Caco-2 (cell line): ENCODE measurements at regions not wholly inside any gene's neighbourhood (a gene's known extent, or its start where the extent isn't known, plus 50 kb on each side); places are given as distances from the start of the nearest gene placed in this dataset.
"Not testable (repeated sequence)": the region's sequence is repeated elsewhere in the genome, so short reads cannot be mapped to it uniquely, and the experiment has no call there.

ENCODE experiments used
- BruUV-seq: library from RNA; stranded (reverse); fragments of 400-500 nt; replicated peaks from 2 replicates; lab custom pipeline; 2021; lab: Mats Ljungman, UMichigan
- CTCF ChIA-PET: fragments of 300-600 bp; sonication (Branson Sonifier 250); formaldehyde crosslinking; loops from one replicate; lab custom pipeline; 2022; ENCODE audit warnings: antibody characterized with exemption; lab: Charles Lee
- POLR2A ChIA-PET: fragments of 300-600 bp; sonication (Branson Sonifier 250); formaldehyde crosslinking; loops from one replicate; lab custom pipeline; 2022; ENCODE audit warnings: antibody characterized with exemption; lab: Charles Lee
- DNase-seq, 2 experiments: peaks; one replicate each; pipeline versions ENCODE4 v3.0.0 to v3.0.0-alpha.2; 2020 to 2022
- H3K27me3 ChIP-seq: replicated peaks from 2 replicates; pipeline ENCODE4 v1.6.0; 2011; ENCODE audit warnings: low read length; ENCODE audit not compliant: control insufficient read depth, insufficient read depth
- H3K36me3 ChIP-seq: 2 replicates; pipeline ENCODE4 v1.5.1; 2011; ENCODE audit warnings: low read length; ENCODE audit not compliant: control insufficient read depth, insufficient read depth
- H3K4me1 ChIP-seq: fragments of 250-450 bp; sonication (Bioruptor Pico); 2 replicates; pipeline ENCODE4 v1.5.1; 2020; ENCODE audit warnings: mild to moderate bottlenecking
- H3K4me3 ChIP-seq: 2 replicates; pipeline ENCODE4 v1.5.1; 2011; ENCODE audit warnings: low read depth, mild to moderate bottlenecking, control low read depth, low read length
- H3K9me3 ChIP-seq: fragments of 250-450 bp; sonication (Bioruptor Pico); 2 replicates; pipeline ENCODE4 v1.5.1; 2020; ENCODE audit warnings: mild to moderate bottlenecking, moderate library complexity
- H3K27ac Mint-ChIP-seq: one replicate; pipeline ENCODE4 v1.8.0; 2022; ENCODE audit warnings: mixed read lengths; ENCODE audit not compliant: unreplicated experiment
- H3K27me3 Mint-ChIP-seq: one replicate; pipeline ENCODE4 v1.8.0; 2022; ENCODE audit warnings: mixed read lengths; ENCODE audit not compliant: insufficient read depth, unreplicated experiment
- H3K36me3 Mint-ChIP-seq: one replicate; pipeline ENCODE4 v1.8.0; 2022; ENCODE audit warnings: mild to moderate bottlenecking, mixed read lengths; ENCODE audit not compliant: insufficient read depth, unreplicated experiment
- H3K4me1 Mint-ChIP-seq: one replicate; pipeline ENCODE4 v1.8.0; 2022; ENCODE audit warnings: low read depth, mixed read lengths; ENCODE audit not compliant: unreplicated experiment
- H3K4me3 Mint-ChIP-seq: one replicate; pipeline ENCODE4 v1.8.0; 2022; ENCODE audit warnings: mild to moderate bottlenecking, moderate library complexity, mixed read lengths; ENCODE audit not compliant: unreplicated experiment
- H3K9me3 Mint-ChIP-seq: one replicate; pipeline ENCODE4 v1.8.0; 2022; ENCODE audit warnings: mixed read lengths; ENCODE audit not compliant: unreplicated experiment
- CTCF ChIP-seq, 2 experiments: fragments of 200-600 bp in 1 of 2; IDR thresholded peaks; 1 replicate in 1 of 2; 2 replicates in 1 of 2; pipeline versions ENCODE4 v1.5.1 to v1.8.0; 2011 to 2022; ENCODE audit warnings: antibody characterized with exemption in 1 of 2, control low read depth in 1 of 2, inconsistent platforms in 1 of 2, low read depth in 1 of 2, low read length in 1 of 2, mild to moderate bottlenecking in 1 of 2, moderate library complexity in 1 of 2; ENCODE audit not compliant: insufficient read depth in 1 of 2, severe bottlenecking in 1 of 2, unreplicated experiment in 1 of 2
- intact Hi-C: fragments of 100-400 bp; cut with micrococcal nuclease; formaldehyde crosslinking; loops from one replicate; pipeline ENCODE4 v1.10.0; 2022; ENCODE audit not compliant: unreplicated experiment

- Mint-ChIP-seq H3K27ac (no peak overlapping the region), H3K9me3 (no peaks in the 10 kb centered on the region), H3K4me1 (no peaks in the 10 kb centered on the region), H3K4me3 (no peak overlapping the region), H3K27me3 (peaks cover 4% of the 10 kb centered on the region), H3K36me3 (no peaks in the 10 kb centered on the region)
- Histone ChIP-seq H3K9me3 (no peaks in the 10 kb centered on the region), H3K4me3 (no peak overlapping the region), H3K36me3 (no peaks in the 10 kb centered on the region), H3K27me3 (no peaks in the 10 kb centered on the region), H3K4me1 (no peaks in the 10 kb centered on the region)
- no TSS peak for BruUV-seq
- CTCF ChIA-PET: interaction anchor here (0.6 kb wide), 1 partner anchor 23 kb away, joined by 3 read pairs; no protein-coding TSS in a partner anchor
- POLR2A ChIA-PET: no interaction called here
- intact Hi-C loops: no loop called here
- DNase-seq: no peak
- no peak for TF ChIP-seq CTCF (IDR thresholded peaks at IDR 0.05; ENCODE audit: insufficient read depth in 1 of 2, low read depth in 1 of 2, low read length in 1 of 2, severe bottlenecking in 1 of 2, unreplicated experiment in 1 of 2)
Observed at GRCh38 chr2:58594762-58595161, 353.6 kb upstream of the FANCL start.

- TF ChIP-seq CTCF (IDR thresholded peaks at IDR 0.05; ENCODE audit: insufficient read depth in 1 of 2, low read depth in 1 of 2, low read length in 1 of 2, severe bottlenecking in 1 of 2, unreplicated experiment in 1 of 2): peak; percentile 14 to 31
- Mint-ChIP-seq H3K36me3 (no peaks in the 10 kb centered on the region), H3K4me1 (no peaks in the 10 kb centered on the region), H3K27me3 (peaks cover 6% of the 10 kb centered on the region), H3K27ac (no peak overlapping the region), H3K9me3 (no peaks in the 10 kb centered on the region), H3K4me3 (no peak overlapping the region)
- Histone ChIP-seq H3K36me3 (no peaks in the 10 kb centered on the region), H3K4me3 (no peak overlapping the region), H3K27me3 (no peaks in the 10 kb centered on the region), H3K4me1 (no peaks in the 10 kb centered on the region), H3K9me3 (no peaks in the 10 kb centered on the region)
- ChIA-PET CTCF (interaction anchor here (0.6 kb wide), 1 partner anchor 23 kb away, joined by 3 read pairs; no protein-coding TSS in a partner anchor), POLR2A (no interaction called here)
- intact Hi-C loops: no loop called here
- DNase-seq: peak in 1 of 2 experiments; percentile 8
- no TSS peak for BruUV-seq
Observed at GRCh38 chr2:58594175-58594574, 353.1 kb upstream of the FANCL start.

- H3K9me3 ChIP-seq, DNase-seq, H3K4me3 ChIP-seq, H3K27me3 ChIP-seq, H3K4me1 ChIP-seq, H3K36me3 Mint-ChIP-seq, H3K27ac Mint-ChIP-seq, CTCF ChIA-PET, H3K4me1 Mint-ChIP-seq, H3K9me3 Mint-ChIP-seq, POLR2A ChIA-PET, H3K36me3 ChIP-seq, H3K27me3 Mint-ChIP-seq, H3K4me3 Mint-ChIP-seq, intact Hi-C loops, BruUV-seq: not testable (repeated sequence)
Observed at GRCh38 chr2:58586178-58586577, 345.1 kb upstream of the FANCL start.

GRCh38 chr2:58585233-58585632, 344.1 kb upstream of the FANCL start:
- Mint-ChIP-seq H3K27ac (no peak overlapping the region), H3K36me3 (no peaks in the 10 kb centered on the region), H3K4me1 (no peaks in the 10 kb centered on the region), H3K27me3 (peaks cover 3% of the 10 kb centered on the region), H3K9me3 (no peaks in the 10 kb centered on the region), H3K4me3 (no peak overlapping the region)
- no peak for DNase-seq
- Histone ChIP-seq H3K27me3 (no peaks in the 10 kb centered on the region), H3K4me3 (no peak overlapping the region), H3K4me1 (no peaks in the 10 kb centered on the region), H3K36me3 (no peaks in the 10 kb centered on the region), H3K9me3 (no peaks in the 10 kb centered on the region)
- no peak for TF ChIP-seq CTCF (IDR thresholded peaks at IDR 0.05; ENCODE audit: insufficient read depth in 1 of 2, low read depth in 1 of 2, low read length in 1 of 2, severe bottlenecking in 1 of 2, unreplicated experiment in 1 of 2)
- POLR2A ChIA-PET: no interaction called here
- CTCF ChIA-PET: no interaction called here
- BruUV-seq: no TSS peak
- intact Hi-C loops: no loop called here
